GM23338 (cell line): ENCODE measurements at regions not wholly inside any gene's neighbourhood (a gene's known extent, or its start where the extent isn't known, plus 50 kb on each side); places are given as distances from the start of the nearest gene placed in this dataset.
"Not testable (repeated sequence)": the region's sequence is repeated elsewhere in the genome, so short reads cannot be mapped to it uniquely, and the experiment has no call there.

Experiments
- ATAC-seq: fragments of 200-7000 bp; cut with Tn5 transposase; 3 replicates; pipeline ENCODE4 v1.9.1; 2020
- DNase-seq: peaks from one replicate; pipeline ENCODE4 v3.0.0-alpha.2; 2015; ENCODE audit warnings: low spot score
- H2AFZ ChIP-seq: fragments of 200-600 bp; sonication (generic); 2 replicates; pipeline ENCODE4 v1.8.0; 2016; ENCODE audit warnings: antibody characterized with exemption, mild to moderate bottlenecking, moderate library complexity
- H3F3A ChIP-seq: fragments of 200-600 bp; sonication (generic); replicated peaks from 2 replicates; pipeline ENCODE4 v1.8.0; 2017; ENCODE audit warnings: antibody characterized with exemption, mixed run types, low read depth
- H3K27ac ChIP-seq: fragments of 200-600 bp; sonication (generic); 2 replicates; pipeline ENCODE4 v1.6.1; 2016; ENCODE audit warnings: low read depth
- H3K27me3 ChIP-seq: fragments of 200-600 bp; sonication (generic); 2 replicates; pipeline ENCODE4 v1.8.0; 2016; ENCODE audit warnings: mild to moderate bottlenecking, mixed run types, moderate library complexity; ENCODE audit not compliant: insufficient read depth
- H3K36me3 ChIP-seq: fragments of 200-600 bp; sonication (generic); 2 replicates; pipeline ENCODE4 v1.8.0; 2016; ENCODE audit warnings: mild to moderate bottlenecking; ENCODE audit not compliant: insufficient read depth
- H3K4me1 ChIP-seq: fragments of 200-600 bp; sonication (generic); 2 replicates; pipeline ENCODE4 v1.8.0; 2016; ENCODE audit warnings: mild to moderate bottlenecking, moderate library complexity; ENCODE audit not compliant: insufficient read depth
- H3K4me2 ChIP-seq: fragments of 200-600 bp; sonication (generic); 2 replicates; pipeline ENCODE4 v1.7.1; 2017; ENCODE audit warnings: mixed run types
- H3K4me3 ChIP-seq: fragments of 200-600 bp; sonication (generic); 2 replicates; pipeline ENCODE4 v1.6.1; 2016; ENCODE audit warnings: mixed run types
- H3K79me2 ChIP-seq: fragments of 200-600 bp; sonication (generic); replicated peaks from 2 replicates; pipeline ENCODE4 v1.8.0; 2017; ENCODE audit warnings: mild to moderate bottlenecking; ENCODE audit not compliant: insufficient read depth
- H3K9me2 ChIP-seq: fragments of 200-600 bp; sonication (generic); 2 replicates; pipeline ENCODE4 v1.8.0; 2017; ENCODE audit not compliant: insufficient read depth
- H4K20me1 ChIP-seq: fragments of 200-600 bp; sonication (generic); replicated peaks from 2 replicates; pipeline ENCODE4 v1.8.0; 2017; ENCODE audit warnings: mild to moderate bottlenecking; ENCODE audit not compliant: insufficient read depth
- H3K27ac Mint-ChIP-seq: 2 replicates; pipeline ENCODE4 v1.8.0; 2020; ENCODE audit warnings: inconsistent platforms, mild to moderate bottlenecking, moderate library complexity, mixed read lengths
- H3K27me3 Mint-ChIP-seq: 3 replicates; pipeline ENCODE4 v1.8.0; 2022; ENCODE audit warnings: low read depth, mild to moderate bottlenecking, moderate library complexity, mixed read lengths, inconsistent platforms; ENCODE audit not compliant: insufficient read depth, poor library complexity
- H3K36me3 Mint-ChIP-seq: 3 replicates; pipeline ENCODE4 v1.8.0; 2021; ENCODE audit warnings: low read depth, mild to moderate bottlenecking, inconsistent platforms, moderate library complexity, mixed read lengths
- H3K4me1 Mint-ChIP-seq: 3 replicates; pipeline ENCODE4 v1.8.0; 2020; ENCODE audit warnings: mild to moderate bottlenecking, inconsistent platforms, mixed read lengths
- H3K4me3 Mint-ChIP-seq: 3 replicates; pipeline ENCODE4 v1.8.0; 2021; ENCODE audit warnings: moderate library complexity, mild to moderate bottlenecking, inconsistent platforms, mixed read lengths
- H3K9me3 Mint-ChIP-seq: 3 replicates; pipeline ENCODE4 v1.8.0; 2020; ENCODE audit warnings: moderate library complexity, mild to moderate bottlenecking, inconsistent platforms, mixed read lengths
- CREB1 ChIP-seq: fragments of 250-450 bp; sonication (Bioruptor Pico); IDR thresholded peaks from 2 replicates; pipeline ENCODE4 v1.5.0; 2020; ENCODE audit warnings: low read depth, mild to moderate bottlenecking, moderate library complexity
- EZH2 ChIP-seq: fragments of 200-600 bp; sonication (generic); IDR thresholded peaks from one replicate; pipeline ENCODE4 v1.8.0; 2017; ENCODE audit warnings: antibody characterized with exemption, mild to moderate bottlenecking, low read depth; ENCODE audit not compliant: unreplicated experiment
- EZH2phosphoT487 ChIP-seq: fragments of 200-600 bp; sonication (generic); IDR thresholded peaks from one replicate; pipeline ENCODE4 v1.8.1; 2018; ENCODE audit warnings: antibody characterized with exemption; ENCODE audit not compliant: unreplicated experiment
- JUNB ChIP-seq: IDR thresholded peaks from one replicate; pipeline ENCODE4 v1.6.1; 2016; ENCODE audit warnings: antibody characterized with exemption; ENCODE audit not compliant: unreplicated experiment
- NANOG ChIP-seq: IDR thresholded peaks from 2 replicates; pipeline ENCODE4 v1.6.1; 2016; ENCODE audit warnings: antibody characterized with exemption, borderline replicate concordance
- POLR2AphosphoS5 ChIP-seq: IDR thresholded peaks from 2 replicates; pipeline ENCODE4 v1.6.1; 2016; ENCODE audit warnings: antibody characterized with exemption, low read depth
- STAT1 ChIP-seq: IDR thresholded peaks from one replicate; pipeline ENCODE4 v1.6.1; 2016; ENCODE audit warnings: antibody characterized with exemption; ENCODE audit not compliant: unreplicated experiment
- ZNF114 ChIP-seq: fragments of 250-450 bp; sonication (Bioruptor Pico); IDR thresholded peaks from 2 replicates; pipeline ENCODE4 v1.5.0; 2020; ENCODE audit warnings: mild to moderate bottlenecking, moderate library complexity
- ZNF331 ChIP-seq: fragments of 250-450 bp; sonication (Bioruptor Pico); IDR thresholded peaks from 2 replicates; pipeline ENCODE4 v1.5.0; 2020; ENCODE audit warnings: low read depth, mild to moderate bottlenecking, moderate library complexity
- TF ChIP-seq, protein P1 (sequence below): IDR thresholded peaks from 2 replicates; pipeline ENCODE4 v1.6.1; 2016; ENCODE audit warnings: antibody characterized with exemption
- TF ChIP-seq, protein P2 (sequence below): fragments of 250-450 bp; sonication (Bioruptor Pico); IDR thresholded peaks from 2 replicates; pipeline ENCODE4 v1.5.0; 2020; ENCODE audit warnings: mild to moderate bottlenecking, moderate library complexity
- TF ChIP-seq, protein P3 (sequence below): IDR thresholded peaks from one replicate; pipeline ENCODE4 v1.6.1; 2018; ENCODE audit warnings: antibody characterized with exemption; ENCODE audit not compliant: unreplicated experiment

DNA sequence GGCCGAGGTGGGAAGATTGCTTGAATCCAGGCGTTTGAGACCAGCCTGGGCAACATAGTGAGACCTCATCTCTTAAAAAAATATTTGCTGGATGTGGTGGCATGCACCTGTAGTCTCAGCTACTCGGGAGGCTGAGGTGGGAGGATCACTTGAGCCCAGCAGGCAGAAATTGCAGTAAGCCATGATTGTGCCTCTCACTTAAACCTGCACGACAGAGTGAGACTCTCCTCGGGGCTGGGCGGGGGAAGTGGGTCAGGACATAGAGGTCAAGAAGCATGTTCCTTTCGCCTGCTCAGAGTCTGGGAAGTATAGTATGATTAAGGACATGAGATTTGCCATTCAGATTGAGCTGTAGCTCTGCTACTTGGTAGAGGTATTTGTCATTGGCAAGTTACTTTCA is 52.3 kb downstream of the SEPTIN7 start:
- H3K27ac ChIP-seq, H3K4me2 ChIP-seq, H3K4me3 Mint-ChIP-seq, H3K4me3 ChIP-seq, H3K9me3 Mint-ChIP-seq, H3K36me3 ChIP-seq, H2AFZ ChIP-seq, H3K27ac Mint-ChIP-seq, DNase-seq, H3K9me2 ChIP-seq, H3K27me3 Mint-ChIP-seq, H3F3A ChIP-seq, H3K27me3 ChIP-seq, H3K4me1 ChIP-seq, ATAC-seq: not testable (repeated sequence)
- peaks cover 13% of the 10 kb centered on the region; the same call in 1 of the 2 replicates for H4K20me1 ChIP-seq
- H3K36me3 Mint-ChIP-seq, result peaks cover 20% of the 10 kb centered on the region; the same call in 2 of the 3 replicates
- H3K79me2 ChIP-seq, result peaks cover 95% of the 10 kb centered on the region
- peaks cover 12% of the 10 kb centered on the region for H3K4me1 Mint-ChIP-seq

DNA sequence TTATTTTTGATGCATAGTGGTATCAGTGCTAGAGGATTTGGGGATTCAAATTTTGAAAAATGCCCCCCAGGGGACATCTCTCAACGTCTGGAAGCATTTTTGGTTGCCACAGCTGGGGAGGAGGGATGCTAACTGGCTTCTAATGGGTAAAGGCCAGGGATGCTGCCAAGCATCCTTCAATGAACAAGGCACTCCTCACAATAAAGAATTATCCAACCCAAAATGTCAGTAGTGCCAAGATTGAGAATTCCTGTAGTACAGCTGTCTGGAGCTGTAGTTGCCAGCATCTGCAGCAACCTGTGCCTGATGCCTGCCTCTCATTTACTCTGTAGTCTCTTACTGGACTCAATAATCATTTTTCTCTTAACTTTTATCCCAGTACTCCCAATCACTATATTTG is 53.5 kb downstream of the SEPTIN7 start:
- Histone ChIP-seq H3K79me2 (peaks cover 96% of the 10 kb centered on the region), H4K20me1 (peaks cover 9% of the 10 kb centered on the region; the same call in 1 of the 2 replicates), H3K27ac (no peak overlapping the region), H3K9me2 (no peaks in the 10 kb centered on the region), H3F3A (no peaks in the 10 kb centered on the region), H3K4me1 (no peaks in the 10 kb centered on the region), H3K36me3 (no peaks in the 10 kb centered on the region), H3K4me2 (no peak overlapping the region), H2AFZ (no peak overlapping the region), H3K27me3 (no peaks in the 10 kb centered on the region), H3K4me3 (no peak overlapping the region)
- ATAC-seq (no peak), DNase-seq (no peak)
- no peak overlapping the region for H3K27ac Mint-ChIP-seq
- H3K36me3 Mint-ChIP-seq, result peaks cover 21% of the 10 kb centered on the region; the same call in 2 of the 3 replicates
- H3K4me1 Mint-ChIP-seq, result peaks cover 3% of the 10 kb centered on the region; the same call in 2 of the 3 replicates
- peaks cover 4% of the 10 kb centered on the region; the same call in 1 of the 3 replicates for H3K9me3 Mint-ChIP-seq
- H3K27me3 Mint-ChIP-seq, result no peaks in the 10 kb centered on the region
- no peak overlapping the region for H3K4me3 Mint-ChIP-seq
- TF ChIP-seq JUNB (no peak), ZNF331 (no peak), EZH2phosphoT487 (no peak), NANOG (no peak), EZH2 (no peak), CREB1 (no peak), STAT1 (no peak), ZNF114 (CRISPR knock-in tag) (no peak), POLR2AphosphoS5 (no peak)
- TF ChIP-seq, protein P1, sequence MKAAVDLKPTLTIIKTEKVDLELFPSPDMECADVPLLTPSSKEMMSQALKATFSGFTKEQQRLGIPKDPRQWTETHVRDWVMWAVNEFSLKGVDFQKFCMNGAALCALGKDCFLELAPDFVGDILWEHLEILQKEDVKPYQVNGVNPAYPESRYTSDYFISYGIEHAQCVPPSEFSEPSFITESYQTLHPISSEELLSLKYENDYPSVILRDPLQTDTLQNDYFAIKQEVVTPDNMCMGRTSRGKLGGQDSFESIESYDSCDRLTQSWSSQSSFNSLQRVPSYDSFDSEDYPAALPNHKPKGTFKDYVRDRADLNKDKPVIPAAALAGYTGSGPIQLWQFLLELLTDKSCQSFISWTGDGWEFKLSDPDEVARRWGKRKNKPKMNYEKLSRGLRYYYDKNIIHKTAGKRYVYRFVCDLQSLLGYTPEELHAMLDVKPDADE, result no peak
- TF ChIP-seq, protein P2, sequence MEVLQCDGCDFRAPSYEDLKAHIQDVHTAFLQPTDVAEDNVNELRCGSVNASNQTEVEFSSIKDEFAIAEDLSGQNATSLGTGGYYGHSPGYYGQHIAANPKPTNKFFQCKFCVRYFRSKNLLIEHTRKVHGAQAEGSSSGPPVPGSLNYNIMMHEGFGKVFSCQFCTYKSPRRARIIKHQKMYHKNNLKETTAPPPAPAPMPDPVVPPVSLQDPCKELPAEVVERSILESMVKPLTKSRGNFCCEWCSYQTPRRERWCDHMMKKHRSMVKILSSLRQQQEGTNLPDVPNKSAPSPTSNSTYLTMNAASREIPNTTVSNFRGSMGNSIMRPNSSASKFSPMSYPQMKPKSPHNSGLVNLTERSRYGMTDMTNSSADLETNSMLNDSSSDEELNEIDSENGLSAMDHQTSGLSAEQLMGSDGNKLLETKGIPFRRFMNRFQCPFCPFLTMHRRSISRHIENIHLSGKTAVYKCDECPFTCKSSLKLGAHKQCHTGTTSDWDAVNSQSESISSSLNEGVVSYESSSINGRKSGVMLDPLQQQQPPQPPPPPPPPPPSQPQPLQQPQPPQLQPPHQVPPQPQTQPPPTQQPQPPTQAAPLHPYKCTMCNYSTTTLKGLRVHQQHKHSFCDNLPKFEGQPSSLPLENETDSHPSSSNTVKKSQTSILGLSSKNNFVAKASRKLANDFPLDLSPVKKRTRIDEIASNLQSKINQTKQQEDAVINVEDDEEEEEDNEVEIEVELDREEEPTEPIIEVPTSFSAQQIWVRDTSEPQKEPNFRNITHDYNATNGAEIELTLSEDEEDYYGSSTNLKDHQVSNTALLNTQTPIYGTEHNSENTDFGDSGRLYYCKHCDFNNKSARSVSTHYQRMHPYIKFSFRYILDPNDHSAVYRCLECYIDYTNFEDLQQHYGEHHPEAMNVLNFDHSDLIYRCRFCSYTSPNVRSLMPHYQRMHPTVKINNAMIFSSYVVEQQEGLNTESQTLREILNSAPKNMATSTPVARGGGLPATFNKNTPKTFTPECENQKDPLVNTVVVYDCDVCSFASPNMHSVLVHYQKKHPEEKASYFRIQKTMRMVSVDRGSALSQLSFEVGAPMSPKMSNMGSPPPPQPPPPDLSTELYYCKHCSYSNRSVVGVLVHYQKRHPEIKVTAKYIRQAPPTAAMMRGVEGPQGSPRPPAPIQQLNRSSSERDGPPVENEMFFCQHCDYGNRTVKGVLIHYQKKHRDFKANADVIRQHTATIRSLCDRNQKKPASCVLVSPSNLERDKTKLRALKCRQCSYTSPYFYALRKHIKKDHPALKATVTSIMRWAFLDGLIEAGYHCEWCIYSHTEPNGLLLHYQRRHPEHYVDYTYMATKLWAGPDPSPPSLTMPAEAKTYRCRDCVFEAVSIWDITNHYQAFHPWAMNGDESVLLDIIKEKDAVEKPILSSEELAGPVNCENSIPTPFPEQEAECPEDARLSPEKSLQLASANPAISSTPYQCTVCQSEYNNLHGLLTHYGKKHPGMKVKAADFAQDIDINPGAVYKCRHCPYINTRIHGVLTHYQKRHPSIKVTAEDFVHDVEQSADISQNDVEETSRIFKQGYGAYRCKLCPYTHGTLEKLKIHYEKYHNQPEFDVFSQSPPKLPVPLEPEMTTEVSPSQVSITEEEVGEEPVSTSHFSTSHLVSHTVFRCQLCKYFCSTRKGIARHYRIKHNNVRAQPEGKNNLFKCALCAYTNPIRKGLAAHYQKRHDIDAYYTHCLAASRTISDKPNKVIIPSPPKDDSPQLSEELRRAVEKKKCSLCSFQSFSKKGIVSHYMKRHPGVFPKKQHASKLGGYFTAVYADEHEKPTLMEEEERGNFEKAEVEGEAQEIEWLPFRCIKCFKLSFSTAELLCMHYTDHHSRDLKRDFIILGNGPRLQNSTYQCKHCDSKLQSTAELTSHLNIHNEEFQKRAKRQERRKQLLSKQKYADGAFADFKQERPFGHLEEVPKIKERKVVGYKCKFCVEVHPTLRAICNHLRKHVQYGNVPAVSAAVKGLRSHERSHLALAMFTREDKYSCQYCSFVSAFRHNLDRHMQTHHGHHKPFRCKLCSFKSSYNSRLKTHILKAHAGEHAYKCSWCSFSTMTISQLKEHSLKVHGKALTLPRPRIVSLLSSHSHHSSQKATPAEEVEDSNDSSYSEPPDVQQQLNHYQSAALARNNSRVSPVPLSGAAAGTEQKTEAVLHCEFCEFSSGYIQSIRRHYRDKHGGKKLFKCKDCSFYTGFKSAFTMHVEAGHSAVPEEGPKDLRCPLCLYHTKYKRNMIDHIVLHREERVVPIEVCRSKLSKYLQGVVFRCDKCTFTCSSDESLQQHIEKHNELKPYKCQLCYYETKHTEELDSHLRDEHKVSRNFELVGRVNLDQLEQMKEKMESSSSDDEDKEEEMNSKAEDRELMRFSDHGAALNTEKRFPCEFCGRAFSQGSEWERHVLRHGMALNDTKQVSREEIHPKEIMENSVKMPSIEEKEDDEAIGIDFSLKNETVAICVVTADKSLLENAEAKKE (CRISPR knock-in tag), result no peak
- TF ChIP-seq, protein P3, sequence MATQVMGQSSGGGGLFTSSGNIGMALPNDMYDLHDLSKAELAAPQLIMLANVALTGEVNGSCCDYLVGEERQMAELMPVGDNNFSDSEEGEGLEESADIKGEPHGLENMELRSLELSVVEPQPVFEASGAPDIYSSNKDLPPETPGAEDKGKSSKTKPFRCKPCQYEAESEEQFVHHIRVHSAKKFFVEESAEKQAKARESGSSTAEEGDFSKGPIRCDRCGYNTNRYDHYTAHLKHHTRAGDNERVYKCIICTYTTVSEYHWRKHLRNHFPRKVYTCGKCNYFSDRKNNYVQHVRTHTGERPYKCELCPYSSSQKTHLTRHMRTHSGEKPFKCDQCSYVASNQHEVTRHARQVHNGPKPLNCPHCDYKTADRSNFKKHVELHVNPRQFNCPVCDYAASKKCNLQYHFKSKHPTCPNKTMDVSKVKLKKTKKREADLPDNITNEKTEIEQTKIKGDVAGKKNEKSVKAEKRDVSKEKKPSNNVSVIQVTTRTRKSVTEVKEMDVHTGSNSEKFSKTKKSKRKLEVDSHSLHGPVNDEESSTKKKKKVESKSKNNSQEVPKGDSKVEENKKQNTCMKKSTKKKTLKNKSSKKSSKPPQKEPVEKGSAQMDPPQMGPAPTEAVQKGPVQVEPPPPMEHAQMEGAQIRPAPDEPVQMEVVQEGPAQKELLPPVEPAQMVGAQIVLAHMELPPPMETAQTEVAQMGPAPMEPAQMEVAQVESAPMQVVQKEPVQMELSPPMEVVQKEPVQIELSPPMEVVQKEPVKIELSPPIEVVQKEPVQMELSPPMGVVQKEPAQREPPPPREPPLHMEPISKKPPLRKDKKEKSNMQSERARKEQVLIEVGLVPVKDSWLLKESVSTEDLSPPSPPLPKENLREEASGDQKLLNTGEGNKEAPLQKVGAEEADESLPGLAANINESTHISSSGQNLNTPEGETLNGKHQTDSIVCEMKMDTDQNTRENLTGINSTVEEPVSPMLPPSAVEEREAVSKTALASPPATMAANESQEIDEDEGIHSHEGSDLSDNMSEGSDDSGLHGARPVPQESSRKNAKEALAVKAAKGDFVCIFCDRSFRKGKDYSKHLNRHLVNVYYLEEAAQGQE, result no peak
